ENCODE measurements at regions not wholly inside any gene's neighbourhood (a gene's known extent, or its start where the extent isn't known, plus 50 kb on each side); places are given as distances from the start of the nearest gene placed in this dataset.
A peak's percentile ranks its signal among the peaks of the same experiment; 100 is the strongest.

GRCh38 chr10:43856299-43856698 lies 207.6 kb upstream of the ZNF32 start:
- ATAC-seq (ENCODE audit: low read depth in 2 of 2) (no peak), DNase-seq (no peak)
- H3K4me1 Mint-ChIP-seq, result no peaks in the 10 kb centered on the region
- H3K4me3 Mint-ChIP-seq, result no peak overlapping the region
- H3K36me3 Mint-ChIP-seq, result no peaks in the 10 kb centered on the region
- no peak overlapping the region for H3K27ac Mint-ChIP-seq
- H3K27me3 Mint-ChIP-seq, result peaks cover 0 to 5% (median 0%) of the 10 kb centered on the region in 3 donors
- peaks cover 0 to 4% (median 0%) of the 10 kb centered on the region in 7 donors for H3K9me3 Mint-ChIP-seq

- ATAC-seq (ENCODE audit: low read depth in 2 of 2) (no peak), DNase-seq (no peak)
- Mint-ChIP-seq H3K4me1 (no peaks in the 10 kb centered on the region), H3K27me3 (peaks cover 0 to 5% (median 0%) of the 10 kb centered on the region in 3 donors), H3K27ac (no peak overlapping the region), H3K9me3 (peaks cover 0 to 3% (median 0%) of the 10 kb centered on the region in 7 donors), H3K4me3 (no peak overlapping the region), H3K36me3 (no peaks in the 10 kb centered on the region)
Measured at GRCh38 chr10:43855667-43856210, 207.1 kb upstream of the ZNF32 start.

- no peak overlapping the region for H3K4me3 Mint-ChIP-seq
- H3K9me3 Mint-ChIP-seq, result peaks cover 0 to 3% (median 0%) of the 10 kb centered on the region in 7 donors
- H3K36me3 Mint-ChIP-seq, result no peaks in the 10 kb centered on the region
- no peaks in the 10 kb centered on the region for H3K27me3 Mint-ChIP-seq
- ATAC-seq (ENCODE audit: low read depth in 2 of 2) (no peak), DNase-seq (no peak)
- no peaks in the 10 kb centered on the region for H3K4me1 Mint-ChIP-seq
- H3K27ac Mint-ChIP-seq, result no peak overlapping the region
Measured at GRCh38 chr10:43854007-43854406, 205.3 kb upstream of the ZNF32 start.

- Mint-ChIP-seq H3K27ac (no peak overlapping the region), H3K4me3 (no peak overlapping the region)
Measured at GRCh38 chr10:43853369-43853768, 204.7 kb upstream of the ZNF32 start.

GRCh38 chr10:43852644-43853214 lies 204.0 kb upstream of the ZNF32 start:
- no peak overlapping the region for H3K27ac Mint-ChIP-seq

More at GRCh38 chr10:43853369-43853768, 204.7 kb upstream of the ZNF32 start:
- H3K27me3 Mint-ChIP-seq, result no peaks in the 10 kb centered on the region
- peaks cover 0 to 3% (median 0%) of the 10 kb centered on the region in 7 donors for H3K9me3 Mint-ChIP-seq
- H3K36me3 Mint-ChIP-seq, result no peaks in the 10 kb centered on the region
- H3K4me1 Mint-ChIP-seq, result no peaks in the 10 kb centered on the region
- DNase-seq, result no peak
- ATAC-seq (ENCODE audit: low read depth in 2 of 2), result no peak

GRCh38 chr10:43852149-43852548 lies 203.5 kb upstream of the ZNF32 start:
- DNase-seq (no peak), ATAC-seq (ENCODE audit: low read depth in 2 of 2) (no peak)
- Mint-ChIP-seq H3K27ac (no peak overlapping the region), H3K4me1 (no peaks in the 10 kb centered on the region), H3K4me3 (no peak overlapping the region), H3K27me3 (peaks cover 0 to 5% (median 0%) of the 10 kb centered on the region in 3 donors), H3K36me3 (no peaks in the 10 kb centered on the region), H3K9me3 (peaks cover 0 to 6% (median 0%) of the 10 kb centered on the region in 7 donors)

More at GRCh38 chr10:43852644-43853214, 204.0 kb upstream of the ZNF32 start:
- DNase-seq, result no peak
- peaks cover 0 to 6% (median 0%) of the 10 kb centered on the region in 7 donors for H3K9me3 Mint-ChIP-seq
- ATAC-seq (ENCODE audit: low read depth in 2 of 2), result no peak
- H3K27me3 Mint-ChIP-seq, result peaks cover 0 to 4% (median 0%) of the 10 kb centered on the region in 3 donors
- no peaks in the 10 kb centered on the region for H3K36me3 Mint-ChIP-seq
- no peaks in the 10 kb centered on the region for H3K4me1 Mint-ChIP-seq
- H3K4me3 Mint-ChIP-seq, result peak overlapping the region in 1 of 8 donors; percentile 18

- H3K4me1 Mint-ChIP-seq, result peaks cover 0 to 4% (median 2%) of the 10 kb centered on the region in 3 donors
- peaks cover 0 to 5% (median 0%) of the 10 kb centered on the region in 3 donors for H3K27me3 Mint-ChIP-seq
- peaks cover 0 to 6% (median 0%) of the 10 kb centered on the region in 7 donors for H3K9me3 Mint-ChIP-seq
- H3K27ac Mint-ChIP-seq, result no peak overlapping the region
- no peak for ATAC-seq (ENCODE audit: low read depth in 2 of 2)
- no peak overlapping the region for H3K4me3 Mint-ChIP-seq
- H3K36me3 Mint-ChIP-seq, result no peaks in the 10 kb centered on the region
- DNase-seq, result no peak
Measured at GRCh38 chr10:43851030-43851429, 202.3 kb upstream of the ZNF32 start.

- ATAC-seq (ENCODE audit: low read depth in 2 of 2), result no peak
- DNase-seq, result no peak
- no peaks in the 10 kb centered on the region for H3K36me3 Mint-ChIP-seq
- peaks cover 0 to 5% (median 0%) of the 10 kb centered on the region in 3 donors for H3K27me3 Mint-ChIP-seq
- H3K27ac Mint-ChIP-seq, result no peak overlapping the region
- peaks cover 0 to 2% (median 0%) of the 10 kb centered on the region in 7 donors for H3K9me3 Mint-ChIP-seq
- no peak overlapping the region for H3K4me3 Mint-ChIP-seq
- peaks cover 0 to 4% (median 2%) of the 10 kb centered on the region in 3 donors for H3K4me1 Mint-ChIP-seq
Measured at GRCh38 chr10:43849551-43849950, 200.9 kb upstream of the ZNF32 start.

- DNase-seq (no peak), ATAC-seq (ENCODE audit: low read depth in 2 of 2) (no peak)
- no peaks in the 10 kb centered on the region for H3K36me3 Mint-ChIP-seq
- peaks cover 0 to 12% (median 5%) of the 10 kb centered on the region in 3 donors for H3K27me3 Mint-ChIP-seq
- H3K27ac Mint-ChIP-seq, result no peak overlapping the region
- peaks cover 0 to 4% (median 0%) of the 10 kb centered on the region in 7 donors for H3K9me3 Mint-ChIP-seq
- H3K4me3 Mint-ChIP-seq, result no peak overlapping the region
- H3K4me1 Mint-ChIP-seq, result peaks cover 0 to 4% (median 2%) of the 10 kb centered on the region in 3 donors
Measured at GRCh38 chr10:43846968-43847367, 198.3 kb upstream of the ZNF32 start.

- Mint-ChIP-seq H3K9me3 (peaks cover 0 to 4% (median 0%) of the 10 kb centered on the region in 7 donors), H3K27me3 (peaks cover 0 to 13% (median 5%) of the 10 kb centered on the region in 3 donors), H3K4me3 (no peak overlapping the region), H3K27ac (no peak overlapping the region), H3K36me3 (no peaks in the 10 kb centered on the region), H3K4me1 (peaks cover 0 to 4% (median 2%) of the 10 kb centered on the region in 3 donors)
- no peak for DNase-seq
- ATAC-seq (ENCODE audit: low read depth in 2 of 2), result no peak
Measured at GRCh38 chr10:43846187-43846680, 197.6 kb upstream of the ZNF32 start.

- Mint-ChIP-seq H3K27ac (no peak overlapping the region), H3K27me3 (peaks cover 3 to 13% (median 5%) of the 10 kb centered on the region in 3 donors), H3K4me1 (peaks cover 0 to 4% (median 2%) of the 10 kb centered on the region in 3 donors), H3K4me3 (no peak overlapping the region), H3K9me3 (peaks cover 0 to 4% (median 0%) of the 10 kb centered on the region in 7 donors), H3K36me3 (no peaks in the 10 kb centered on the region)
- DNase-seq (no peak), ATAC-seq (ENCODE audit: low read depth in 2 of 2) (no peak)
Measured at GRCh38 chr10:43845121-43845520, 196.4 kb upstream of the ZNF32 start.

GRCh38 chr10:43844221-43844620 lies 195.5 kb upstream of the ZNF32 start:
- Mint-ChIP-seq H3K27me3 (peaks cover 5 to 19% (median 8%) of the 10 kb centered on the region in 3 donors), H3K27ac (no peak overlapping the region), H3K36me3 (no peaks in the 10 kb centered on the region), H3K4me3 (no peak overlapping the region), H3K9me3 (peaks cover 0 to 4% (median 0%) of the 10 kb centered on the region in 7 donors), H3K4me1 (peaks cover 0 to 4% (median 2%) of the 10 kb centered on the region in 3 donors)
- ATAC-seq (ENCODE audit: low read depth in 2 of 2) (no peak), DNase-seq (no peak)

- DNase-seq (no peak), ATAC-seq (ENCODE audit: low read depth in 2 of 2) (no peak)
- Mint-ChIP-seq H3K27me3 (peaks cover 5 to 21% (median 9%) of the 10 kb centered on the region in 3 donors), H3K4me3 (no peak overlapping the region), H3K9me3 (peaks cover 0 to 4% (median 0%) of the 10 kb centered on the region in 7 donors), H3K27ac (no peak overlapping the region), H3K36me3 (no peaks in the 10 kb centered on the region), H3K4me1 (peaks cover 0 to 4% (median 2%) of the 10 kb centered on the region in 3 donors)
Measured at GRCh38 chr10:43843321-43844101, 194.8 kb upstream of the ZNF32 start.
